NT2/D1 (cell line): ENCODE measurements at regions not wholly inside any gene's neighbourhood (a gene's known extent, or its start where the extent isn't known, plus 50 kb on each side); places are given as distances from the start of the nearest gene placed in this dataset.

Experiments
- SUZ12 ChIP-seq: IDR thresholded peaks from 2 replicates; pipeline ENCODE4 v1.6.1; 2011; ENCODE audit not compliant: insufficient read length, insufficient read depth; ENCODE audit errors: extremely low read depth
- YY1 ChIP-seq: IDR thresholded peaks from 2 replicates; pipeline ENCODE4 v1.6.1; 2011; ENCODE audit not compliant: insufficient read length, insufficient read depth

GRCh38 chr11:38721586-38722315 is 2123.7 kb upstream of the RAG2 start:
- TF ChIP-seq SUZ12 (no peak), YY1 (no peak)
